HFFc6 (cell line): ENCODE measurements at regions not wholly inside any gene's neighbourhood (a gene's known extent, or its start where the extent isn't known, plus 50 kb on each side); places are given as distances from the start of the nearest gene placed in this dataset.
A peak's percentile ranks its signal among the peaks of the same experiment; 100 is the strongest.

ENCODE experiments used
- DNase-seq: peaks from one replicate; pipeline ENCODE4 v3.0.0-alpha.2; 2018
- H3K27ac Mint-ChIP-seq: 2 replicates; pipeline ENCODE4 v1.8.0; 2020; ENCODE audit warnings: mild to moderate bottlenecking, mixed read lengths
- H3K27me3 Mint-ChIP-seq: 2 replicates; pipeline ENCODE4 v1.8.0; 2021; ENCODE audit warnings: mild to moderate bottlenecking, moderate library complexity, mixed read lengths; ENCODE audit not compliant: insufficient read depth
- H3K36me3 Mint-ChIP-seq: 2 replicates; pipeline ENCODE4 v1.8.0; 2021; ENCODE audit warnings: low read depth, mixed read lengths
- H3K4me1 Mint-ChIP-seq: 2 replicates; pipeline ENCODE4 v1.8.0; 2020; ENCODE audit warnings: low read depth, mixed read lengths
- H3K4me3 Mint-ChIP-seq: 2 replicates; pipeline ENCODE4 v1.8.0; 2020; ENCODE audit warnings: mild to moderate bottlenecking, moderate library complexity, mixed read lengths
- H3K9me3 Mint-ChIP-seq: 2 replicates; pipeline ENCODE4 v1.8.0; 2020; ENCODE audit warnings: mild to moderate bottlenecking, mixed read lengths
- CTCF ChIP-seq: fragments of 200-600 bp; sonication (generic); IDR thresholded peaks from 2 replicates; pipeline ENCODE4 v1.5.0; 2021; ENCODE audit warnings: antibody characterized with exemption, mild to moderate bottlenecking

GRCh38 chr4:20480165-20480947 lies 219.9 kb upstream of the PACRGL start:
- TF ChIP-seq CTCF, result no peak
- H3K9me3 Mint-ChIP-seq, result no peaks in the 10 kb centered on the region
- H3K4me1 Mint-ChIP-seq, result peaks cover 10% of the 10 kb centered on the region
- DNase-seq, result no peak
- H3K27ac Mint-ChIP-seq, result no peak overlapping the region
- peaks cover 17% of the 10 kb centered on the region for H3K36me3 Mint-ChIP-seq
- no peaks in the 10 kb centered on the region for H3K27me3 Mint-ChIP-seq
- no peak overlapping the region for H3K4me3 Mint-ChIP-seq

GRCh38 chr4:20483416-20483815 lies 216.8 kb upstream of the PACRGL start:
- Mint-ChIP-seq H3K27me3 (no peaks in the 10 kb centered on the region), H3K9me3 (no peaks in the 10 kb centered on the region), H3K27ac (0 out of 2 replicates have a peak overlapping the region, but pooled peaks have one; percentile 24), H3K36me3 (peaks cover 13% of the 10 kb centered on the region), H3K4me1 (peaks cover 23% of the 10 kb centered on the region), H3K4me3 (no peak overlapping the region)
- peak; percentile 6 for DNase-seq
- no peak for TF ChIP-seq CTCF

- Mint-ChIP-seq H3K27me3 (peaks cover 2% of the 10 kb centered on the region; the same call in 1 of the 2 replicates), H3K27ac (no peak overlapping the region), H3K4me3 (no peak overlapping the region), H3K4me1 (peaks cover 29% of the 10 kb centered on the region), H3K9me3 (no peaks in the 10 kb centered on the region), H3K36me3 (peaks cover 29% of the 10 kb centered on the region)
- TF ChIP-seq CTCF, result no peak
- DNase-seq, result no peak
Observed at GRCh38 chr4:20486433-20486832, 213.8 kb upstream of the PACRGL start.

- Mint-ChIP-seq H3K36me3 (peaks cover 38% of the 10 kb centered on the region), H3K4me3 (peak overlapping the region; percentile 9; the same call in 1 of the 2 replicates)
- TF ChIP-seq CTCF, result no peak
Observed at GRCh38 chr4:20487446-20487845, 212.8 kb upstream of the PACRGL start.

GRCh38 chr4:20487852-20488251 lies 212.4 kb upstream of the PACRGL start:
- Mint-ChIP-seq H3K4me3 (peak overlapping the region; percentile 9; the same call in 1 of the 2 replicates), H3K4me1 (peaks cover 30% of the 10 kb centered on the region), H3K9me3 (no peaks in the 10 kb centered on the region), H3K27ac (peak overlapping the region; percentile 40; the same call in 1 of the 2 replicates), H3K36me3 (peaks cover 40% of the 10 kb centered on the region), H3K27me3 (peaks cover 2% of the 10 kb centered on the region; the same call in 1 of the 2 replicates)
- peak; percentile 30 for DNase-seq
- no peak for TF ChIP-seq CTCF

More at GRCh38 chr4:20487446-20487845, 212.8 kb upstream of the PACRGL start:
- peaks cover 29% of the 10 kb centered on the region for H3K4me1 Mint-ChIP-seq
- H3K27ac Mint-ChIP-seq, result peak overlapping the region; percentile 40; the same call in 1 of the 2 replicates
- DNase-seq, result no peak
- H3K27me3 Mint-ChIP-seq, result peaks cover 2% of the 10 kb centered on the region; the same call in 1 of the 2 replicates
- no peaks in the 10 kb centered on the region for H3K9me3 Mint-ChIP-seq
